SK-N-SH (cell line): ENCODE measurements at regions not wholly inside any gene's neighbourhood (a gene's known extent, or its start where the extent isn't known, plus 50 kb on each side); places are given as distances from the start of the nearest gene placed in this dataset.

Experiments
- CTCF ChIA-PET: fragments of 300-600, 350-600 bp; formaldehyde crosslinking; extraction: SDS; loops from one replicate; lab custom pipeline; 2021; lab: Yijun Ruan, JAX
- POLR2A ChIA-PET: fragments of 350-600 bp; sonication (Branson Sonifier 250); formaldehyde crosslinking; extraction: SDS; loops from one replicate; lab custom pipeline; 2020; ENCODE audit warnings: antibody characterized with exemption, inconsistent platforms; lab: Yijun Ruan, JAX
- DNase-seq: peaks from one replicate; pipeline ENCODE4 v3.0.0; 2012
- H2AFZ ChIP-seq: fragments of 200-600 bp; sonication (generic); 2 replicates; pipeline ENCODE4 v1.8.1; 2016; ENCODE audit warnings: antibody characterized with exemption, mild to moderate bottlenecking, low read depth
- H3F3A ChIP-seq: fragments of 200-600 bp; sonication (generic); replicated peaks from 2 replicates; pipeline ENCODE3; 2016; ENCODE audit warnings: antibody characterized with exemption, mild to moderate bottlenecking; ENCODE audit not compliant: insufficient read depth
- H3K27ac ChIP-seq, 2 experiments: fragments of 200-500 bp in 1 of 2; fragments of 200-600 bp in 1 of 2; sonication (Bioruptor generic) in 1 of 2; sonication (generic), shearing (Covaris generic) in 1 of 2; 2 replicates each; pipeline versions ENCODE4 v1.5.1 to v1.6.1; 2014 to 2016; ENCODE audit warnings: low read depth in 2 of 2, inconsistent platforms in 1 of 2, low read length in 1 of 2, mild to moderate bottlenecking in 1 of 2, mixed read lengths in 1 of 2
- H3K27me3 ChIP-seq: fragments of 200-600 bp; sonication (generic), shearing (Covaris generic); 2 replicates; pipeline ENCODE4 v1.6.1; 2016; ENCODE audit warnings: mixed run types; ENCODE audit not compliant: insufficient read depth
- H3K36me3 ChIP-seq, 2 experiments: fragments of 200-500 bp in 1 of 2; fragments of 200-600 bp in 1 of 2; sonication (Bioruptor generic) in 1 of 2; sonication (generic) in 1 of 2; replicated peaks in 1 of 2; 2 replicates each; pipeline versions ENCODE3 to v1.5.1; 2014 to 2016; ENCODE audit warnings: low read length in 1 of 2, mild to moderate bottlenecking in 1 of 2; ENCODE audit not compliant: insufficient read depth in 2 of 2, control insufficient read depth in 1 of 2
- H3K4me1 ChIP-seq, 2 experiments: fragments of 200-500 bp in 1 of 2; fragments of 200-600 bp in 1 of 2; sonication (Bioruptor generic) in 1 of 2; sonication (generic), shearing (Covaris generic) in 1 of 2; 2 replicates each; pipeline versions ENCODE4 v1.5.1 to v1.6.1; 2014 to 2016; ENCODE audit warnings: low read depth in 1 of 2, low read length in 1 of 2, mixed run types in 1 of 2; ENCODE audit not compliant: insufficient read depth in 2 of 2, control insufficient read depth in 1 of 2
- H3K4me2 ChIP-seq: fragments of 200-600 bp; sonication (generic), shearing (Covaris generic); 2 replicates; pipeline ENCODE4 v1.6.1; 2017; ENCODE audit warnings: mixed run types
- H3K4me3 ChIP-seq, 2 experiments: fragments of 200-500 bp in 1 of 2; fragments of 200-600 bp in 1 of 2; sonication (Bioruptor generic) in 1 of 2; sonication (generic), shearing (Covaris generic) in 1 of 2; 2 replicates each; pipeline versions ENCODE4 v1.5.1 to v1.8.1; 2014 to 2016; ENCODE audit warnings: low read depth in 2 of 2, inconsistent platforms in 1 of 2, low read length in 1 of 2, mild to moderate bottlenecking in 1 of 2, mixed read lengths in 1 of 2, moderate library complexity in 1 of 2
- H3K79me2 ChIP-seq: fragments of 200-600 bp; sonication (generic); 2 replicates; pipeline ENCODE4 v1.8.1; 2017; ENCODE audit warnings: mild to moderate bottlenecking; ENCODE audit not compliant: insufficient read depth
- H3K9ac ChIP-seq: fragments of 200-600 bp; sonication (generic); 2 replicates; pipeline ENCODE4 v1.6.1; 2017; ENCODE audit warnings: mixed run types
- H3K9me2 ChIP-seq: fragments of 200-600 bp; sonication (generic); 2 replicates; pipeline ENCODE4 v1.6.1; 2017; ENCODE audit warnings: mixed run types
- H3K9me3 ChIP-seq: fragments of 200-600 bp; sonication (generic); 2 replicates; pipeline ENCODE4 v1.6.1; 2017; ENCODE audit warnings: mixed run types, mild to moderate bottlenecking, moderate library complexity
- H4K20me1 ChIP-seq: fragments of 200-600 bp; sonication (generic); 2 replicates; pipeline ENCODE4 v1.6.1; 2017; ENCODE audit warnings: mild to moderate bottlenecking, mixed run types; ENCODE audit not compliant: insufficient read depth
- CHD2 ChIP-seq: fragments of 150-350 bp; IDR thresholded peaks from 2 replicates; pipeline ENCODE4 v1.6.1; 2018; ENCODE audit warnings: low read length; ENCODE audit not compliant: partially characterized antibody
- ELF1 ChIP-seq: IDR thresholded peaks from 2 replicates; pipeline ENCODE4 v1.4.0; 2012
- EP300 ChIP-seq, 2 experiments: IDR thresholded peaks; 2 replicates each; pipeline versions ENCODE4 v1.4.0 to v1.6.1; 2012; ENCODE audit warnings: borderline replicate concordance in 1 of 2, low read depth in 1 of 2, low read length in 1 of 2
- EZH2phosphoT487 ChIP-seq: fragments of 200-600 bp; sonication (generic); IDR thresholded peaks from 2 replicates; pipeline ENCODE4 v1.6.1; 2017; ENCODE audit warnings: low read depth, mixed run types, mild to moderate bottlenecking, antibody characterized with exemption, moderate library complexity, borderline replicate concordance
- FOXJ3 ChIP-seq: sonication (generic); formaldehyde crosslinking; IDR thresholded peaks from 2 replicates; pipeline ENCODE4 v1.5.1; 2020; ENCODE audit warnings: mild to moderate bottlenecking, missing genetic modification reagents
- GABPA ChIP-seq: IDR thresholded peaks from 2 replicates; pipeline ENCODE4 v1.4.0; 2012; ENCODE audit warnings: low read depth, mild to moderate bottlenecking
- GATA2 ChIP-seq: sonication (generic); formaldehyde crosslinking; IDR thresholded peaks from 2 replicates; pipeline ENCODE4 v1.5.0; 2020; ENCODE audit warnings: mild to moderate bottlenecking, missing genetic modification reagents
- IRF3 ChIP-seq: fragments of 150-350 bp; IDR thresholded peaks from 2 replicates; pipeline ENCODE4 v1.6.1; 2016; ENCODE audit warnings: mild to moderate bottlenecking, low read depth, low read length
- JUND ChIP-seq: IDR thresholded peaks from 2 replicates; pipeline ENCODE4 v1.4.0; 2012
- MAX ChIP-seq: IDR thresholded peaks from 2 replicates; pipeline ENCODE4 v1.4.0; 2012; ENCODE audit warnings: low read depth
- MEF2A ChIP-seq: IDR thresholded peaks from 2 replicates; pipeline ENCODE4 v1.4.0; 2012; ENCODE audit warnings: low read depth, borderline replicate concordance
- MXI1 ChIP-seq: IDR thresholded peaks from 2 replicates; pipeline ENCODE4 v1.6.1; 2012; ENCODE audit warnings: mild to moderate bottlenecking, low read depth, low read length, improper control_type of control experiment
- NRF1 ChIP-seq: IDR thresholded peaks from 2 replicates; pipeline ENCODE4 v1.6.1; 2012; ENCODE audit warnings: low read depth, mild to moderate bottlenecking, low read length
- PBX3 ChIP-seq: IDR thresholded peaks from 2 replicates; pipeline ENCODE4; 2012
- RCOR1 ChIP-seq: fragments of 150-350 bp; IDR thresholded peaks from 2 replicates; pipeline ENCODE4 v1.6.1; 2017; ENCODE audit warnings: antibody characterized with exemption, low read length
- REST ChIP-seq: IDR thresholded peaks from 2 replicates; pipeline ENCODE4 v1.6.1; 2012; ENCODE audit warnings: mild to moderate bottlenecking, low read depth, low read length, moderate library complexity
- RFX5 ChIP-seq: IDR thresholded peaks from 2 replicates; pipeline ENCODE4 v1.6.1; 2012; ENCODE audit warnings: mild to moderate bottlenecking, improper control_type of control experiment, low read length
- TAF1 ChIP-seq: IDR thresholded peaks from 2 replicates; pipeline ENCODE4 v1.6.1; 2012; ENCODE audit warnings: low read depth, mild to moderate bottlenecking, low read length, moderate library complexity, borderline replicate concordance
- TCF12 ChIP-seq: IDR thresholded peaks from 2 replicates; pipeline ENCODE4 v1.4.0; 2012
- TEAD4 ChIP-seq: IDR thresholded peaks from 2 replicates; pipeline ENCODE4 v1.4.0; 2012; ENCODE audit warnings: mild to moderate bottlenecking, borderline replicate concordance; ENCODE audit not compliant: insufficient read depth
- USF2 ChIP-seq: fragments of 150-350 bp; IDR thresholded peaks from 2 replicates; pipeline ENCODE4 v1.6.1; 2017; ENCODE audit warnings: antibody characterized with exemption, low read length, low read depth, borderline replicate concordance
- ZBTB33 ChIP-seq: IDR thresholded peaks from 2 replicates; pipeline ENCODE4 v1.4.0; 2012; ENCODE audit warnings: low read depth, borderline replicate concordance

- TF ChIP-seq EZH2phosphoT487: no peak
- TF ChIP-seq MAX: no peak
- TF ChIP-seq ELF1: no peak
- no peak for TF ChIP-seq RFX5
- TF ChIP-seq TAF1: no peak
- no peak for TF ChIP-seq MXI1
- TF ChIP-seq EP300 (IDR thresholded peaks at IDR 0.05; ENCODE audit: borderline replicate concordance in 1 of 2, low read depth in 1 of 2, low read length in 1 of 2): peak; percentile 55 to 86
- no peak for TF ChIP-seq NRF1
- peak; percentile 70; the same call in 1 of the 2 replicates for TF ChIP-seq TEAD4
- TF ChIP-seq TCF12: peak; percentile 95
- TF ChIP-seq IRF3: no peak
Measured at GRCh38 chr20:48298851-48299484, 513.7 kb upstream of the SULF2 start (continued).

GRCh38 chr20:48298433-48298832 is 513.2 kb upstream of the SULF2 start:
- TF ChIP-seq MXI1 (no peak), GATA2 (CRISPR knock-in tag) (no peak), MEF2A (no peak), CHD2 (no peak), FOXJ3 (CRISPR knock-in tag) (no peak), REST (no peak), ZBTB33 (no peak), RCOR1 (no peak), PBX3 (no peak), EZH2phosphoT487 (no peak), GABPA (no peak), IRF3 (no peak), USF2 (no peak), JUND (no peak)
- TF ChIP-seq, all 33 proteins: peak for 0
- no peak overlapping the region for H2AFZ ChIP-seq
- H4K20me1 ChIP-seq: no peaks in the 10 kb centered on the region
- H3K79me2 ChIP-seq: no peaks in the 10 kb centered on the region
- H3K9ac ChIP-seq: peak overlapping the region; percentile 50
- no peaks in the 10 kb centered on the region for H3K9me3 ChIP-seq
- H3K4me3 ChIP-seq: no peak overlapping the region
- POLR2A ChIA-PET: no interaction called here
- H3K4me1 ChIP-seq: peaks cover 29 to 44% of the 10 kb centered on the region in 2 experiments
- H3K27ac ChIP-seq: peak overlapping the region; percentile 92 to 95
- CTCF ChIA-PET: interaction anchor here (1.1 to 5.8 kb wide), 2 partner anchors 261 to 322 kb away, joined by 3 to 36 read pairs; no protein-coding TSS in a partner anchor
- H3K9me2 ChIP-seq: no peaks in the 10 kb centered on the region
- H3K36me3 ChIP-seq: no peaks in the 10 kb centered on the region
- no peaks in the 10 kb centered on the region for H3K27me3 ChIP-seq
- no peak for DNase-seq
- H3K4me2 ChIP-seq: peak overlapping the region; percentile 77
- H3F3A ChIP-seq: peaks cover 33% of the 10 kb centered on the region
